Panc1 (cell line): ENCODE measurements at regions not wholly inside any gene's neighbourhood (a gene's known extent, or its start where the extent isn't known, plus 50 kb on each side); places are given as distances from the start of the nearest gene placed in this dataset.

Experiments used
- ATAC-seq: fragments of 200-7000 bp; cut with Tn5 transposase; 2 replicates; pipeline ENCODE4 v1.9.1; 2020; ENCODE audit warnings: mild to moderate bottlenecking, moderate library complexity
- BruUV-seq: library from RNA; stranded (reverse); fragments of 400-500 nt; replicated peaks from 2 replicates; lab custom pipeline; 2021; lab: Mats Ljungman, UMichigan
- CTCF ChIA-PET: fragments of 300-600 bp; sonication (Branson Sonifier 250); formaldehyde crosslinking; loops from one replicate; lab custom pipeline; 2022; ENCODE audit warnings: antibody characterized with exemption; lab: Charles Lee
- POLR2A ChIA-PET: fragments of 300-600 bp; sonication (Branson Sonifier 250); formaldehyde crosslinking; loops from one replicate; lab custom pipeline; 2022; ENCODE audit warnings: antibody characterized with exemption; lab: Charles Lee
- DNase-seq: peaks from one replicate; pipeline ENCODE4 v3.0.0-alpha.2; 2010; ENCODE audit warnings: low read depth, low spot score
- H3K27ac ChIP-seq: 2 replicates; pipeline ENCODE4 v1.5.1; 2011; ENCODE audit warnings: mild to moderate bottlenecking, low read length, inconsistent platforms
- H3K27me3 ChIP-seq: fragments of 200-500 bp; sonication (Bioruptor generic); 2 replicates; pipeline ENCODE4 v1.6.0; 2014; ENCODE audit warnings: low read length, inconsistent platforms; ENCODE audit not compliant: control insufficient read depth, insufficient read depth
- H3K36me3 ChIP-seq: fragments of 200-500 bp; sonication (Bioruptor generic); 2 replicates; pipeline ENCODE4 v1.5.1; 2014; ENCODE audit warnings: inconsistent platforms, mild to moderate bottlenecking, low read length, moderate library complexity; ENCODE audit not compliant: control insufficient read depth, insufficient read depth
- H3K4me1 ChIP-seq: 2 replicates; pipeline ENCODE4 v1.5.1; 2011; ENCODE audit warnings: inconsistent platforms, mild to moderate bottlenecking, low read length, moderate library complexity; ENCODE audit not compliant: control insufficient read depth, insufficient read depth
- H3K4me3 ChIP-seq, 2 experiments: 2 replicates each; pipeline ENCODE4 v1.5.1; 2011 to 2012; ENCODE audit warnings: low read depth in 2 of 2, low read length in 2 of 2, mild to moderate bottlenecking in 2 of 2, inconsistent platforms in 1 of 2, moderate library complexity in 1 of 2
- H3K9me3 ChIP-seq: fragments of 200-500 bp; sonication (Bioruptor generic); 2 replicates; pipeline ENCODE4 v1.5.1; 2014; ENCODE audit warnings: low read depth, mild to moderate bottlenecking, inconsistent platforms, low read length, moderate library complexity; ENCODE audit not compliant: control insufficient read depth, insufficient read depth
- CTCF ChIP-seq: fragments of 450-650 bp; IDR thresholded peaks from 2 replicates; pipeline ENCODE4 v1.5.1; 2017; ENCODE audit warnings: mild to moderate bottlenecking
- POLR2AphosphoS5 ChIP-seq: IDR thresholded peaks from 2 replicates; pipeline ENCODE4 v1.6.1; 2012; ENCODE audit warnings: mild to moderate bottlenecking, low read depth, low read length, moderate library complexity
- REST ChIP-seq, 2 experiments: IDR thresholded peaks; 2 replicates each; pipeline ENCODE4 v1.6.1; 2011 to 2012; ENCODE audit warnings: low read depth in 2 of 2, control low read depth in 1 of 2, low read length in 1 of 2, mild to moderate bottlenecking in 1 of 2, moderate library complexity in 1 of 2; ENCODE audit not compliant: insufficient read depth in 1 of 2
- SIN3A ChIP-seq: IDR thresholded peaks from 2 replicates; pipeline ENCODE4 v1.6.1; 2012; ENCODE audit warnings: low read depth, mild to moderate bottlenecking, low read length, moderate library complexity, borderline replicate concordance; ENCODE audit not compliant: insufficient read depth
- TCF7L2 ChIP-seq: IDR thresholded peaks from 2 replicates; pipeline ENCODE4 v1.6.1; 2011; ENCODE audit warnings: mild to moderate bottlenecking, low read depth, low read length, inconsistent platforms
- in situ Hi-C: cut with HindIII; loops from 2 replicates; pipeline ENCODE4 v1.10.0; 2016; ENCODE audit warnings: low sequenced_read_pairs, low pct_unique_long_range_greater_than_20kb
- intact Hi-C: fragments of 100-400 bp; cut with micrococcal nuclease; formaldehyde crosslinking; loops from one replicate; pipeline ENCODE4 v1.10.0; 2022; ENCODE audit not compliant: unreplicated experiment

GRCh38 chr5:161183559-161183958, 331.5 kb upstream of the ATP10B start:
- no peak for ATAC-seq
- H3K36me3 ChIP-seq, result no peaks in the 10 kb centered on the region
- DNase-seq, result no peak
- no peak overlapping the region for H3K27ac ChIP-seq
- ChIA-PET CTCF (no interaction called here), POLR2A (no interaction called here)
- in situ Hi-C loops (no loop called here), intact Hi-C loops (no loop called here)
- H3K27me3 ChIP-seq, result no peaks in the 10 kb centered on the region
- H3K4me3 ChIP-seq, result no peak overlapping the region
- no peaks in the 10 kb centered on the region for H3K9me3 ChIP-seq
- TF ChIP-seq CTCF (no peak), REST (IDR thresholded peaks at IDR 0.05; ENCODE audit: insufficient read depth in 1 of 2, low read depth in 2 of 2, low read length in 1 of 2) (no peak), TCF7L2 (no peak), SIN3A (no peak), POLR2AphosphoS5 (no peak)
- H3K4me1 ChIP-seq, result no peaks in the 10 kb centered on the region
- no TSS peak for BruUV-seq

GRCh38 chr5:161176221-161176620, 324.2 kb upstream of the ATP10B start:
- Histone ChIP-seq H3K27ac (no peak overlapping the region), H3K36me3 (no peaks in the 10 kb centered on the region), H3K4me1 (no peaks in the 10 kb centered on the region), H3K27me3 (no peaks in the 10 kb centered on the region), H3K4me3 (no peak overlapping the region), H3K9me3 (no peaks in the 10 kb centered on the region)
- DNase-seq, result no peak
- TF ChIP-seq TCF7L2 (no peak), CTCF (no peak), SIN3A (no peak), POLR2AphosphoS5 (no peak), REST (IDR thresholded peaks at IDR 0.05; ENCODE audit: insufficient read depth in 1 of 2, low read depth in 2 of 2, low read length in 1 of 2) (no peak)
- ChIA-PET CTCF (no interaction called here), POLR2A (no interaction called here)
- ATAC-seq, result no peak
- BruUV-seq, result no TSS peak
- intact Hi-C loops (no loop called here), in situ Hi-C loops (no loop called here)
